PC-3 (cell line): ENCODE measurements at regions not wholly inside any gene's neighbourhood (a gene's known extent, or its start where the extent isn't known, plus 50 kb on each side); places are given as distances from the start of the nearest gene placed in this dataset.

Source experiments
- CTCF ChIP-seq: fragments of 300-600 bp; sonication (generic); conservative IDR thresholded peaks from 2 replicates; pipeline ENCODE4 v1.5.1; 2017; ENCODE audit warnings: antibody characterized with exemption, low read depth, mild to moderate bottlenecking, low read length
- EZH2 ChIP-seq: fragments of 300-600 bp; sonication (generic); IDR thresholded peaks from one replicate; pipeline ENCODE4 v1.6.1; 2017; ENCODE audit warnings: antibody characterized with exemption, mild to moderate bottlenecking, low read length; ENCODE audit not compliant: unreplicated experiment
- EZH2phosphoT487 ChIP-seq: fragments of 300-600 bp; sonication (generic); IDR thresholded peaks from 2 replicates; pipeline ENCODE4 v1.6.1; 2018; ENCODE audit warnings: mild to moderate bottlenecking, antibody characterized with exemption, low read length, borderline replicate concordance

GRCh38 chr13:47066226-47066625 lies 169.4 kb upstream of the HTR2A start:
- TF ChIP-seq CTCF (no peak), EZH2phosphoT487 (no peak), EZH2 (no peak)
